ENCODE measurements at regions not wholly inside any gene's neighbourhood (a gene's known extent, or its start where the extent isn't known, plus 50 kb on each side); places are given as distances from the start of the nearest gene placed in this dataset.

GRCh38 chr5:133763744-133764143 lies 151.4 kb upstream of the FSTL4 start:
- TF ChIP-seq CTCF (IDR thresholded peaks at IDR 0.05) (no peak), POLR2A (IDR thresholded peaks at IDR 0.05) (no peak)
